GM19025 (cell line): ENCODE measurements at regions not wholly inside any gene's neighbourhood (a gene's known extent, or its start where the extent isn't known, plus 50 kb on each side); places are given as distances from the start of the nearest gene placed in this dataset.

Experiments
- ATAC-seq: cut with Tn5 transposase; IDR thresholded peaks from one replicate; pipeline ENCODE4 v1.9.1; 2021; ENCODE audit warnings: mild to moderate bottlenecking, low read depth, moderate library complexity; ENCODE audit not compliant: unreplicated experiment

GRCh38 chr5:52665559-52665958 lies 122.2 kb upstream of the ITGA1 start:
- ATAC-seq = no peak

- ATAC-seq = no peak
Measured at GRCh38 chr5:52668139-52668538, 119.6 kb upstream of the ITGA1 start.

- ATAC-seq = no peak
Measured at GRCh38 chr5:52668544-52669185, 119.1 kb upstream of the ITGA1 start.

DNA sequence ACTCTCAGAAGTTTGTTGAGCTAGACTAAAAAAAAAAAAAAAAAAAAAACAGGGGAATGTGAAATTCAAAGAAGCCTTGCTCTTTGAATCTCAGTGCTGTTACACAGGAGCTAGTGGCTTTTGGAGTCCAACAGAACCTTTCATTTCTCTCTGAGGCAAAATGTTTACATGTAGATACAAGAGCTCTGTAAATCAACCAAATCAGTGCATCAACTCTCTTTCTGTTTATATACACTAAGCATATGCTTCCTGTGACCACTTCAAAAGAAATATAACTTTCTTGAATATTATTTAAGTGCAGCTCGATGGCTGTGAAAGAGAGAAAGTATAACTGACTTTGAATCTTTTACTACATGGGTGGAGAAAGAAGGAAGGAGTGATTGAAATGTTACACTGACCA lies 115.3 kb upstream of the ITGA1 start:
- ATAC-seq = no peak

- no peak for ATAC-seq
Measured at GRCh38 chr5:52673495-52673894, 114.2 kb upstream of the ITGA1 start.

- ATAC-seq = no peak
Measured at GRCh38 chr5:52674815-52675545, 112.7 kb upstream of the ITGA1 start.

DNA sequence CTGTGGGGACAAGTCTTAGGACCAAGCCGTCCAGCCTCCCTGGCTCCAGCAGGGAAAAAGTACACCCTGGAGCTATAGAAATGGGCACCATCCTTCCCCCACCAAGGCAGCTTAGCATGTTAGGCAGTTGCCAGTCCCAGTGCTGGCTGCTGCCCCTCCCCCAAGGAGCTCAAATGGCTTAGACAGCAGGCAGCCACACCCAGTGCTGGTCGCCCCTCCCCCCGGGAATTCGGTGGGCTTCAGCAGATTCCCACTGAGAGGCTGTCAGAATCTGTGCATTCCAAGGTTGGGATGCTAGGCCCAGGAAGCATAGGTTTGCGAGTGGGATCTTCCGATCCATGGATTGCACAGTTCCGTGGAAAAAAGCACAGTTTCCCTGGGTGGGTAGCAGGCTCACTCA lies 105.2 kb upstream of the ITGA1 start:
- ATAC-seq = no peak

- no peak for ATAC-seq
Measured at GRCh38 chr5:52684051-52684450, 103.7 kb upstream of the ITGA1 start.

- ATAC-seq = no peak
Measured at GRCh38 chr5:52685566-52685965, 102.2 kb upstream of the ITGA1 start.

GRCh38 chr5:52685971-52686370 lies 101.7 kb upstream of the ITGA1 start:
- ATAC-seq = no peak

DNA sequence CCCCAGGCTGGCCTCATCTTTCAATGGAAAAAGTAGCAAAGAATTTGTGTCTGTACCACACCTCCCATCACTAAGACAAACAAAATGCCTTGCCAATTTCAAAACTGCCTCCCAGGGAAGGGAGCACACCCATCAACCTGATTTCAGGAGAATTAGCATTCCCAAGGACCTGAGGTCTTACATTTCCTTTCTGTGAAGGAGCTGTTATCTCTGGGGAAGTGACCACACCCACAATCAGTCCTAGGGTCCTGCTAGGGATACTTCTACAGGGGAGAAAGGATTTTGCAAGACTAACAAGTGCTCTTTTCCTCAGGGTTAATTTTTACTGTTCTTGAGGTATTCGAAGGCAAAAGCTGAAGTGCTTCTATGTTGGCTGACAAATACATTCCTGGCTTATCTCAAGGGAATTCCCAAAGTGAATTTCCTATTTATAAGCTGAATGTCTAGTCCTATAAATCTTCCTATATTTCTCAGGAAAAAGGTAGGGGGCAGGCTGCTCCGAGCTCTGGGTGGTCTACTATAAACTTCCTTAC lies 97.4 kb upstream of the ITGA1 start:
- ATAC-seq = no peak

- no peak for ATAC-seq
Measured at GRCh38 chr5:52692039-52692438, 95.7 kb upstream of the ITGA1 start.

- no peak for ATAC-seq
Measured at GRCh38 chr5:52692606-52693005, 95.1 kb upstream of the ITGA1 start.

DNA sequence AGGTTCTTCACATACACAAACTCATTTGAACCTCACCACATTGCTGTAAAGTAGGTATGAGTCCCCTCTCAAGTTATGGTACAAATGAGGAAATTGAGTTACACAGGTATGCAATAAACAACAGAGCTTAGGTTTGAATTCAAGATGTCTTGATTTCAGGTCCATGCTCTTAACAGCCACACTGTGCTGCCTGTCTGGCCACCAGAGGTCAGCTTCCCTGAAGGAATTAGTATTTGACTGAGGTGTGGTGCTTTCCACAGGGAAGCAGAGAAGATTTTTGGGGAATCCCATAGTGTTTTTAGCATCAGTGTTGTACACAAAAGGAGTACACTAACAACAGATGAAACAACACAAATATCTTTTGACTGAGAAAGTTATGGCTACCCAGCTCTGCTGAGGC lies 94.4 kb upstream of the ITGA1 start:
- ATAC-seq = peak; percentile 78

DNA sequence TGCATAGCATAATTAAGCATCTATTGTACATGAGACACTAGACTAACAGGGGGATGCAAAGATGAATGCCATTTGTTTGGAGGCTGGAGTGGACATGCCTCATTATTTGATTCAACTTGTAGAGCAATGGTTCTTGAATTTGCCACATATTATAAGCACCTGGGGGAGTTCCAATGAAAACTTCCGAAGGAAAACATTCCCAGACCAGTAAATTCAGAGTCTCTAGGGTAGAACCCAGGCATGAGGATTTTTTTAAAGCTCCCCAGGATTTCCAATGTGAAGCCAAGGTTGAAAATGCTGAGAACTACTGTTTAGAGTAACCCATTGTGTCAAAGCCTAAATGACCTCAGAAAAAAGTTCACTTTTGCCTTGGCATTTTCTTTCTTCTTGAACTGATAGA lies 93.9 kb upstream of the ITGA1 start:
- no peak for ATAC-seq

DNA sequence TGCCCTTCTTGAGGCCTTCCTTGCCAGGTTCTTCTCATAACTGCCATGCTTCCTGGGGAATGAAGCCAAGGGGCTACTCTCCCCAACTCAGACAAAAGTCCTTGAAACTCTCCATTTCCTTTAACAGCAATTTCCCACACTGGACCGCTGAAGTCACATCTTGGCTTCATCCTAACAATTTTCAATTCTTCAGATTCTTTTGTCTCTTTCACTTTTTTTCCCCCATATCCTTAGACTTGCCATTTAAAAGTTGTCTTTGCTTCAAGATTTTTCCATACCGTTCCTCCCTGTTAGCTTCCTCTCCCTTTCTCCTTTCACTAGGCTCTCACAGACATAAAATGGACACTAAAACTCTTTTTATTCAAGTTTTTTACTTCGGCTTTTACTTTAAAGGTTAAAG lies 93.1 kb upstream of the ITGA1 start:
- ATAC-seq = no peak

GRCh38 chr5:52702877-52703276 lies 84.8 kb upstream of the ITGA1 start:
- ATAC-seq = no peak

GRCh38 chr5:52703321-52703720 lies 84.4 kb upstream of the ITGA1 start:
- ATAC-seq = no peak

GRCh38 chr5:52705720-52706119 lies 82.0 kb upstream of the ITGA1 start:
- no peak for ATAC-seq

- no peak for ATAC-seq
Measured at GRCh38 chr5:52706775-52707174, 80.9 kb upstream of the ITGA1 start.

- ATAC-seq = no peak
Measured at GRCh38 chr5:52707616-52708015, 80.1 kb upstream of the ITGA1 start.

- ATAC-seq = no peak
Measured at GRCh38 chr5:52708463-52708862, 79.3 kb upstream of the ITGA1 start.
